ENCODE measurements at regions not wholly inside any gene's neighbourhood (a gene's known extent, or its start where the extent isn't known, plus 50 kb on each side); places are given as distances from the start of the nearest gene placed in this dataset.

- H3K4me3 Mint-ChIP-seq (ENCODE audit: unreplicated experiment) = no peak overlapping the region
- H3K27me3 Mint-ChIP-seq (ENCODE audit: unreplicated experiment) = no peaks in the 10 kb centered on the region
- no peak for DNase-seq (ENCODE audit: low spot score)
- H3K4me1 Mint-ChIP-seq (ENCODE audit: unreplicated experiment) = no peaks in the 10 kb centered on the region
- no peaks in the 10 kb centered on the region for H3K36me3 Mint-ChIP-seq (ENCODE audit: low read depth, unreplicated experiment)
- H3K9me3 Mint-ChIP-seq (ENCODE audit: unreplicated experiment) = no peaks in the 10 kb centered on the region
- H3K27ac Mint-ChIP-seq (ENCODE audit: unreplicated experiment) = no peak overlapping the region
- TF ChIP-seq, protein P1, sequence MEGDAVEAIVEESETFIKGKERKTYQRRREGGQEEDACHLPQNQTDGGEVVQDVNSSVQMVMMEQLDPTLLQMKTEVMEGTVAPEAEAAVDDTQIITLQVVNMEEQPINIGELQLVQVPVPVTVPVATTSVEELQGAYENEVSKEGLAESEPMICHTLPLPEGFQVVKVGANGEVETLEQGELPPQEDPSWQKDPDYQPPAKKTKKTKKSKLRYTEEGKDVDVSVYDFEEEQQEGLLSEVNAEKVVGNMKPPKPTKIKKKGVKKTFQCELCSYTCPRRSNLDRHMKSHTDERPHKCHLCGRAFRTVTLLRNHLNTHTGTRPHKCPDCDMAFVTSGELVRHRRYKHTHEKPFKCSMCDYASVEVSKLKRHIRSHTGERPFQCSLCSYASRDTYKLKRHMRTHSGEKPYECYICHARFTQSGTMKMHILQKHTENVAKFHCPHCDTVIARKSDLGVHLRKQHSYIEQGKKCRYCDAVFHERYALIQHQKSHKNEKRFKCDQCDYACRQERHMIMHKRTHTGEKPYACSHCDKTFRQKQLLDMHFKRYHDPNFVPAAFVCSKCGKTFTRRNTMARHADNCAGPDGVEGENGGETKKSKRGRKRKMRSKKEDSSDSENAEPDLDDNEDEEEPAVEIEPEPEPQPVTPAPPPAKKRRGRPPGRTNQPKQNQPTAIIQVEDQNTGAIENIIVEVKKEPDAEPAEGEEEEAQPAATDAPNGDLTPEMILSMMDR (IDR thresholded peaks at IDR 0.05; ENCODE audit: unreplicated experiment) = no peak
These were observed 58.1 kb upstream of the ADORA2B start for GRCh38 chr17:15886804-15887203.

DNA sequence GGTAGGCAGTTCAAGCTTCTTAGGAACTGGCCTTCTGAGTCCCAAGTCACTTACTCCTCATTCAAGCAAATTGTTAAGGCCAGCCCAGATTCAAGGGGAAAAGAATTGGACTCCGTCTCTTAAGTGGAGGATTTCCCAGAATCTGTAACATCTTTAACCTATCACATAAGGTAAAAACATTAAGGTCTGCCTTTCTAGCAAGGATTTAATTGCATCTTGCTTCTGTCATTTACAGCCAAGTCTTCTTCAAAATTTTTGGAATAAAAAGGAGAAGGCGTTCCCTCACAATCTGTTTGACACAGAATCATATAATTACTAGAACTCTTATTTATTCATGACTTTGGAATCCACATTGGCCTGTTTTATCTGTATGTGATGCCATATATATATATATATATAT lies 56.5 kb upstream of the ADORA2B start:
- H3K4me1 Mint-ChIP-seq (ENCODE audit: unreplicated experiment) = peaks cover 10% of the 10 kb centered on the region
- no peak for DNase-seq (ENCODE audit: low spot score)
- H3K9me3 Mint-ChIP-seq (ENCODE audit: unreplicated experiment) = no peaks in the 10 kb centered on the region
- no peaks in the 10 kb centered on the region for H3K36me3 Mint-ChIP-seq (ENCODE audit: low read depth, unreplicated experiment)
- TF ChIP-seq, protein P1 (IDR thresholded peaks at IDR 0.05; ENCODE audit: unreplicated experiment) = no peak
- no peak overlapping the region for H3K27ac Mint-ChIP-seq (ENCODE audit: unreplicated experiment)
- no peaks in the 10 kb centered on the region for H3K27me3 Mint-ChIP-seq (ENCODE audit: unreplicated experiment)
- no peak overlapping the region for H3K4me3 Mint-ChIP-seq (ENCODE audit: unreplicated experiment)

DNA sequence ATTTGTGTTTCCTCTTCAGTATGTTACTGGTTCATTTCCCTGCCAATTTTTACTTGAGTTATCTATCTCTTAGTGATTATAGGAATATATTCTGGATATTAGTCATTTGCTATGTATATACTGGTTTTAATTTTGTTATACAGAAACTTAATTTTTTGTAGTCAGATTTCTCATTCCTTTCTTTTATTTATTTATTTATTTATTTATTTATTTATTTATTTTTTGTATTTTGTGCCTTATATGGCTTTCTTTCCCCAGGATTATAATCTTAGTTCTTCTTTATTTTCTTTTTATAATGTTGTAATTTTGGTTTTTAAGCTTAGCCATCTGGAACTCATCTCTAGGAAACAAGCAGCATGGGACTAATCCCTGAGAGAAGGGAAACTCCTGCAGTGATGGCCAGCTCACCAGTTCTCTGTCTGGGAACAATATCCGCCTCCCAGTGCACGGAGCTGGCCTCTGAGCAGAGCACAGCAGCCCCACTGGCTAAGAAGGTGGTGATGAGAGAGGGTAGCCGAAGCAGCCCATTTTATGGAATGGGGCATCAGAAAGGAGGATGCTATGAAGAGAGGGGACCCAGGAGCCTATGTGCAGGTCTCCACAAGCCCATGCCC lies 54.5 kb upstream of the ADORA2B start:
- Mint-ChIP-seq H3K27me3 (ENCODE audit: unreplicated experiment) (no peaks in the 10 kb centered on the region), H3K4me3 (ENCODE audit: unreplicated experiment) (no peak overlapping the region), H3K27ac (ENCODE audit: unreplicated experiment) (no peak overlapping the region), H3K9me3 (ENCODE audit: unreplicated experiment) (no peaks in the 10 kb centered on the region), H3K36me3 (ENCODE audit: low read depth, unreplicated experiment) (no peaks in the 10 kb centered on the region), H3K4me1 (ENCODE audit: unreplicated experiment) (peaks cover 25% of the 10 kb centered on the region)
- TF ChIP-seq, protein P1 (IDR thresholded peaks at IDR 0.05; ENCODE audit: unreplicated experiment) = no peak
- no peak for DNase-seq (ENCODE audit: low spot score)

GRCh38 chr17:15891318-15891717 lies 53.6 kb upstream of the ADORA2B start:
- H3K36me3 Mint-ChIP-seq (ENCODE audit: low read depth, unreplicated experiment) = no peaks in the 10 kb centered on the region
- H3K27me3 Mint-ChIP-seq (ENCODE audit: unreplicated experiment) = no peaks in the 10 kb centered on the region
- no peaks in the 10 kb centered on the region for H3K9me3 Mint-ChIP-seq (ENCODE audit: unreplicated experiment)
- peaks cover 25% of the 10 kb centered on the region for H3K4me1 Mint-ChIP-seq (ENCODE audit: unreplicated experiment)
- DNase-seq (ENCODE audit: low spot score) = no peak
- no peak overlapping the region for H3K4me3 Mint-ChIP-seq (ENCODE audit: unreplicated experiment)
- no peak overlapping the region for H3K27ac Mint-ChIP-seq (ENCODE audit: unreplicated experiment)
- TF ChIP-seq, protein P1 (IDR thresholded peaks at IDR 0.05; ENCODE audit: unreplicated experiment) = no peak

GRCh38 chr17:15892244-15892643 lies 52.7 kb upstream of the ADORA2B start:
- Mint-ChIP-seq H3K36me3 (ENCODE audit: low read depth, unreplicated experiment) (no peaks in the 10 kb centered on the region), H3K4me1 (ENCODE audit: unreplicated experiment) (peaks cover 25% of the 10 kb centered on the region), H3K9me3 (ENCODE audit: unreplicated experiment) (no peaks in the 10 kb centered on the region), H3K27ac (ENCODE audit: unreplicated experiment) (no peak overlapping the region), H3K4me3 (ENCODE audit: unreplicated experiment) (no peak overlapping the region), H3K27me3 (ENCODE audit: unreplicated experiment) (peaks cover 2% of the 10 kb centered on the region)
- no peak for DNase-seq (ENCODE audit: low spot score)
- TF ChIP-seq, protein P1 (IDR thresholded peaks at IDR 0.05; ENCODE audit: unreplicated experiment) = no peak

Data from endothelial cell (in vitro differentiated cells).